Uterus (tissue), 2 donors: ENCODE measurements at regions not wholly inside any gene's neighbourhood (a gene's known extent, or its start where the extent isn't known, plus 50 kb on each side); places are given as distances from the start of the nearest gene placed in this dataset.
"Not testable (repeated sequence)": the region's sequence is repeated elsewhere in the genome, so short reads cannot be mapped to it uniquely, and the experiment has no call there.

ENCODE experiments used
- POLR2A ChIP-seq, 2 donors: fragments of 450-650 bp; IDR thresholded peaks; one replicate each; pipeline ENCODE4 v1.6.1; 2016; ENCODE audit warnings: antibody characterized with exemption in 2 of 2, mild to moderate bottlenecking in 1 of 2, moderate library complexity in 1 of 2
- TF ChIP-seq, protein P1 (sequence below), 4 experiments: fragments of 200-600 bp in 2 of 4; fragments of 450-650 bp in 2 of 4; sonication (generic) in 2 of 4; IDR thresholded peaks; one replicate each; pipeline ENCODE4 v1.5.1; 2016 to 2019; ENCODE audit warnings: antibody characterized with exemption in 4 of 4, mild to moderate bottlenecking in 2 of 4, moderate library complexity in 1 of 4

DNA sequence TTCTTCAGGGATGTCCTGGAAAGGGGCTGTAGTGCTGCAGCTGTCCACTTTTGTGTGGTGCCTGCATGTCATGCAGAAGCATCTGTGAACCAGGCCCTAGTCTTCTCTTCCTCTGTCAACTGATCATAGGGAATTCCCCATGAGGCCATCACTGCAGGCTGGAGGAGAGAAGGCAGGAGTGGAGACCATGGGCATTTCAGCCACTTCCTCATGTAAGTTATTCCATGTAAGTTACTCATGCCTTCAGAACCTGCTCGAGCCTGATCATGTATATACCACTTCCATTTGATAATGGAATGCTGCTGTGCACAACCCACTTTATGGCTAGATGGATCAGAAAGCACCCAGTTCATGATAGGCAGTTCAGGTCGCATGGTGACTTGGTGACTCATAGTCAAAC, 714.0 kb downstream of the METTL4 start:
- TF ChIP-seq, protein P1, sequence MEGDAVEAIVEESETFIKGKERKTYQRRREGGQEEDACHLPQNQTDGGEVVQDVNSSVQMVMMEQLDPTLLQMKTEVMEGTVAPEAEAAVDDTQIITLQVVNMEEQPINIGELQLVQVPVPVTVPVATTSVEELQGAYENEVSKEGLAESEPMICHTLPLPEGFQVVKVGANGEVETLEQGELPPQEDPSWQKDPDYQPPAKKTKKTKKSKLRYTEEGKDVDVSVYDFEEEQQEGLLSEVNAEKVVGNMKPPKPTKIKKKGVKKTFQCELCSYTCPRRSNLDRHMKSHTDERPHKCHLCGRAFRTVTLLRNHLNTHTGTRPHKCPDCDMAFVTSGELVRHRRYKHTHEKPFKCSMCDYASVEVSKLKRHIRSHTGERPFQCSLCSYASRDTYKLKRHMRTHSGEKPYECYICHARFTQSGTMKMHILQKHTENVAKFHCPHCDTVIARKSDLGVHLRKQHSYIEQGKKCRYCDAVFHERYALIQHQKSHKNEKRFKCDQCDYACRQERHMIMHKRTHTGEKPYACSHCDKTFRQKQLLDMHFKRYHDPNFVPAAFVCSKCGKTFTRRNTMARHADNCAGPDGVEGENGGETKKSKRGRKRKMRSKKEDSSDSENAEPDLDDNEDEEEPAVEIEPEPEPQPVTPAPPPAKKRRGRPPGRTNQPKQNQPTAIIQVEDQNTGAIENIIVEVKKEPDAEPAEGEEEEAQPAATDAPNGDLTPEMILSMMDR (IDR thresholded peaks at IDR 0.05): not testable (repeated sequence)
- TF ChIP-seq POLR2A (IDR thresholded peaks at IDR 0.05): not testable (repeated sequence)
